ENCODE measurements at regions not wholly inside any gene's neighbourhood (a gene's known extent, or its start where the extent isn't known, plus 50 kb on each side); places are given as distances from the start of the nearest gene placed in this dataset.

DNA sequence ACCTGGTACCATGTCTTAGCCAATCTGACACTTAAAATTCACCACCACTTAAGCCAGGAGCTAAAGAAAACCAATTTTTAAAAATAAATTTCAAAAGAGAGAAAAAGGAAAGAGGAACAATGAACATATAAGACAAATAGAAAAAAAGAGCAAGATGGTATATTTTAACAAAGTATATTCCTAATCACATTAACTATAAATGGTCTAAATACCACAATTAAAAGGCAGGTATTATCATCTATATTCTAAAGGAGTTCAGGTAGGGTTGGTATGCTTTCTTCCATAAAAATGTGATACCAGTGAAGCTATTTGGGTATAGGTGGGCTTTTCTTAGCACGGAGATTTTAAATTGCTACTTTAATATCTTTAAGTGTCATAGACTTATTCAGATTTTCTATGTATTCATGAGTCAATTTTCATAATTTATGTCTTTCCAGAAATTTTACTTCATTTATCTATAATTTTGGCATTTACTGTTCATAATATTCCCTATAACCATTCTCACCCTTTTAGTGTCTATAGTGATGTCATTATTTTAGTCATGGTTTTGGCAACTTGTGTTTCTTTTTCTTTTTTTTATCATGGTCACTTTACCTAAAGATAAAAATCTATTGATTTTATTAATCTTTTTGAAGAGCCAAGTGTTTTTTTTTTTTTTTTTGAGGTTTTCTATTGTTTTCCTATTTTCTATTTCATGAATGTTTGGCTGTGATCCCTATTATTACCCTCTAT, 56.5 kb upstream of the IGLL5 start:
- TF ChIP-seq, protein P1, sequence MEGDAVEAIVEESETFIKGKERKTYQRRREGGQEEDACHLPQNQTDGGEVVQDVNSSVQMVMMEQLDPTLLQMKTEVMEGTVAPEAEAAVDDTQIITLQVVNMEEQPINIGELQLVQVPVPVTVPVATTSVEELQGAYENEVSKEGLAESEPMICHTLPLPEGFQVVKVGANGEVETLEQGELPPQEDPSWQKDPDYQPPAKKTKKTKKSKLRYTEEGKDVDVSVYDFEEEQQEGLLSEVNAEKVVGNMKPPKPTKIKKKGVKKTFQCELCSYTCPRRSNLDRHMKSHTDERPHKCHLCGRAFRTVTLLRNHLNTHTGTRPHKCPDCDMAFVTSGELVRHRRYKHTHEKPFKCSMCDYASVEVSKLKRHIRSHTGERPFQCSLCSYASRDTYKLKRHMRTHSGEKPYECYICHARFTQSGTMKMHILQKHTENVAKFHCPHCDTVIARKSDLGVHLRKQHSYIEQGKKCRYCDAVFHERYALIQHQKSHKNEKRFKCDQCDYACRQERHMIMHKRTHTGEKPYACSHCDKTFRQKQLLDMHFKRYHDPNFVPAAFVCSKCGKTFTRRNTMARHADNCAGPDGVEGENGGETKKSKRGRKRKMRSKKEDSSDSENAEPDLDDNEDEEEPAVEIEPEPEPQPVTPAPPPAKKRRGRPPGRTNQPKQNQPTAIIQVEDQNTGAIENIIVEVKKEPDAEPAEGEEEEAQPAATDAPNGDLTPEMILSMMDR (IDR thresholded peaks at IDR 0.05): no peak
- no peak for TF ChIP-seq POLR2A (IDR thresholded peaks at IDR 0.05)

Data from thyroid gland (tissue), 4 donors.